ENCODE measurements at regions not wholly inside any gene's neighbourhood (a gene's known extent, or its start where the extent isn't known, plus 50 kb on each side); places are given as distances from the start of the nearest gene placed in this dataset.

- peaks cover 0 to 2% (median 0%) of the 10 kb centered on the region in 5 donors for H3K4me1 ChIP-seq (ENCODE audit: control insufficient read depth in 5 of 5, insufficient read depth in 5 of 5, low read length in 5 of 5)
- H3K4me3 ChIP-seq (ENCODE audit: low read depth in 1 of 5, low read length in 5 of 5), result no peak overlapping the region
- H3K36me3 ChIP-seq (ENCODE audit: control insufficient read depth in 5 of 5, insufficient read depth in 5 of 5, low read length in 5 of 5), result no peaks in the 10 kb centered on the region
- H3K9ac ChIP-seq (ENCODE audit: low read length in 5 of 5), result no peak overlapping the region
- peaks cover 0 to 10% (median 3%) of the 10 kb centered on the region in 5 donors for H3K27me3 ChIP-seq (ENCODE audit: control insufficient read depth in 5 of 5, insufficient read depth in 4 of 5, low read length in 5 of 5)
- no peaks in the 10 kb centered on the region for H3K9me3 ChIP-seq (ENCODE audit: control insufficient read depth in 5 of 5, low read length in 5 of 5)
- no peak overlapping the region for H3K27ac ChIP-seq (ENCODE audit: low read depth, low read length)
Measured at GRCh38 chr6:169984181-169985120, 233.0 kb downstream of the ERMARD start.

DNA sequence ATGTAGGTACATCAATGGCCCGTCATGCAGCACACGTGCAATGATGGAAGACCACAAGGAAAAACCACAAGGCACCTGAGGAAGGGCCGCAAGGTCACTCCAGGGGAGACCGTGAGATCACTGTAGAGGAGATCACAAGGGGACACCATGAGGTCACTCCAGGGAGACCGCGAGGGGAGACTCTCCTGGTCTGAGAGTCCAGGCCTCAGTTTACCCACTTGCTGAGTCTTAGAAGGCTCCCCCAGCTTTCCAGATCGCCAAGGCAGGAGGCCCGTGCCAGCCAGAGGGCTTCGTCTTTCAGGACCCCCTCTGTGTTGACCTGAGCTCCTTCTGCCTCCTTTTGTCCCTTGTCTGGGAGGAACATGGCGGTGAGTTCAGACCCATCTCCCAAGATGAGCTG, 232.2 kb downstream of the ERMARD start:
- no peak overlapping the region for H3K9ac ChIP-seq (ENCODE audit: low read length in 5 of 5)

GRCh38 chr6:169982461-169983386, 231.3 kb downstream of the ERMARD start:
- H3K36me3 ChIP-seq (ENCODE audit: control insufficient read depth in 5 of 5, insufficient read depth in 5 of 5, low read length in 5 of 5), result no peaks in the 10 kb centered on the region
- no peaks in the 10 kb centered on the region for H3K9me3 ChIP-seq (ENCODE audit: control insufficient read depth in 5 of 5, low read length in 5 of 5)
- no peak overlapping the region for H3K9ac ChIP-seq (ENCODE audit: low read length in 5 of 5)
- H3K27ac ChIP-seq (ENCODE audit: low read depth, low read length), result no peak overlapping the region
- no peak overlapping the region for H3K4me3 ChIP-seq (ENCODE audit: low read depth in 1 of 5, low read length in 5 of 5)
- H3K4me1 ChIP-seq (ENCODE audit: control insufficient read depth in 5 of 5, insufficient read depth in 5 of 5, low read length in 5 of 5), result peaks cover 0 to 6% (median 5%) of the 10 kb centered on the region in 5 donors
- peaks cover 0 to 10% (median 6%) of the 10 kb centered on the region in 5 donors for H3K27me3 ChIP-seq (ENCODE audit: control insufficient read depth in 5 of 5, insufficient read depth in 4 of 5, low read length in 5 of 5)

More for the DNA sequence above, 232.2 kb downstream of the ERMARD start:
- Histone ChIP-seq H3K4me3 (ENCODE audit: low read depth in 1 of 5, low read length in 5 of 5) (no peak overlapping the region), H3K27ac (ENCODE audit: low read depth, low read length) (no peak overlapping the region), H3K9me3 (ENCODE audit: control insufficient read depth in 5 of 5, low read length in 5 of 5) (no peaks in the 10 kb centered on the region), H3K4me1 (ENCODE audit: control insufficient read depth in 5 of 5, insufficient read depth in 5 of 5, low read length in 5 of 5) (peaks cover 0 to 4% (median 2%) of the 10 kb centered on the region in 5 donors), H3K27me3 (ENCODE audit: control insufficient read depth in 5 of 5, insufficient read depth in 4 of 5, low read length in 5 of 5) (peaks cover 0 to 10% (median 6%) of the 10 kb centered on the region in 5 donors), H3K36me3 (ENCODE audit: control insufficient read depth in 5 of 5, insufficient read depth in 5 of 5, low read length in 5 of 5) (no peaks in the 10 kb centered on the region)

DNA sequence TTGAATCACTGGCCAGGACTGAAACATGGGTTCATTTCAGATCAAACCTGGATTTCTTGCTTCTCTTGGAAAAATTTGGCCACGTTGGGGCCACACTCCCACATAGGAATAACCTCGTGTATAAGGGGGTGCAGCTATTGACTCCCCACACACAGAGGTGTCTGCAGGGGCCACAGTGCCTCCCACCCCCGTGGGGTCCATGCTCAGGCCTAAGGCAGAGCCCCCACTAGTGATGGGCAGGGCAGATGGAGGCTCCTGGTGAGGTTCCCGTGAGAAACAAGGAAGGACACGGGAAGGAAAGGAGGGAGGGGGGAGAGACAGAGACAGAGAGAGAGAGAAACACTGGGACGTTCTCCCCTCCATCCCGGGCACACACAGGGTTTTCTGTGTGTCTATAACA, 230.5 kb downstream of the ERMARD start:
- no peaks in the 10 kb centered on the region for H3K9me3 ChIP-seq (ENCODE audit: control insufficient read depth in 5 of 5, low read length in 5 of 5)

GRCh38 chr6:169981568-169981967, 230.1 kb downstream of the ERMARD start:
- Histone ChIP-seq H3K27me3 (ENCODE audit: control insufficient read depth in 5 of 5, insufficient read depth in 4 of 5, low read length in 5 of 5) (peaks cover 0 to 10% (median 6%) of the 10 kb centered on the region in 5 donors), H3K9ac (ENCODE audit: low read length in 5 of 5) (no peak overlapping the region), H3K9me3 (ENCODE audit: control insufficient read depth in 5 of 5, low read length in 5 of 5) (no peaks in the 10 kb centered on the region), H3K27ac (ENCODE audit: low read depth, low read length) (no peak overlapping the region), H3K36me3 (ENCODE audit: control insufficient read depth in 5 of 5, insufficient read depth in 5 of 5, low read length in 5 of 5) (no peaks in the 10 kb centered on the region), H3K4me1 (ENCODE audit: control insufficient read depth in 5 of 5, insufficient read depth in 5 of 5, low read length in 5 of 5) (peaks cover 0 to 6% (median 5%) of the 10 kb centered on the region in 5 donors), H3K4me3 (ENCODE audit: low read depth in 1 of 5, low read length in 5 of 5) (no peak overlapping the region)

More for the DNA sequence above, 230.5 kb downstream of the ERMARD start:
- no peak overlapping the region for H3K27ac ChIP-seq (ENCODE audit: low read depth, low read length)
- H3K27me3 ChIP-seq (ENCODE audit: control insufficient read depth in 5 of 5, insufficient read depth in 4 of 5, low read length in 5 of 5), result peaks cover 0 to 10% (median 6%) of the 10 kb centered on the region in 5 donors
- H3K4me3 ChIP-seq (ENCODE audit: low read depth in 1 of 5, low read length in 5 of 5), result no peak overlapping the region
- no peak overlapping the region for H3K9ac ChIP-seq (ENCODE audit: low read length in 5 of 5)
- no peaks in the 10 kb centered on the region for H3K36me3 ChIP-seq (ENCODE audit: control insufficient read depth in 5 of 5, insufficient read depth in 5 of 5, low read length in 5 of 5)
- peaks cover 0 to 6% (median 5%) of the 10 kb centered on the region in 5 donors for H3K4me1 ChIP-seq (ENCODE audit: control insufficient read depth in 5 of 5, insufficient read depth in 5 of 5, low read length in 5 of 5)

GRCh38 chr6:169980826-169981450, 229.5 kb downstream of the ERMARD start:
- no peaks in the 10 kb centered on the region for H3K9me3 ChIP-seq (ENCODE audit: control insufficient read depth in 5 of 5, low read length in 5 of 5)
- peaks cover 0 to 13% (median 7%) of the 10 kb centered on the region in 5 donors for H3K27me3 ChIP-seq (ENCODE audit: control insufficient read depth in 5 of 5, insufficient read depth in 4 of 5, low read length in 5 of 5)
- H3K9ac ChIP-seq (ENCODE audit: low read length in 5 of 5), result no peak overlapping the region
- no peak overlapping the region for H3K4me3 ChIP-seq (ENCODE audit: low read depth in 1 of 5, low read length in 5 of 5)
- H3K4me1 ChIP-seq (ENCODE audit: control insufficient read depth in 5 of 5, insufficient read depth in 5 of 5, low read length in 5 of 5), result peaks cover 0 to 10% (median 6%) of the 10 kb centered on the region in 5 donors
- H3K36me3 ChIP-seq (ENCODE audit: control insufficient read depth in 5 of 5, insufficient read depth in 5 of 5, low read length in 5 of 5), result no peaks in the 10 kb centered on the region
- H3K27ac ChIP-seq (ENCODE audit: low read depth, low read length), result no peak overlapping the region

- H3K27ac ChIP-seq (ENCODE audit: low read depth, low read length), result no peak overlapping the region
- peaks cover 0 to 10% (median 6%) of the 10 kb centered on the region in 5 donors for H3K4me1 ChIP-seq (ENCODE audit: control insufficient read depth in 5 of 5, insufficient read depth in 5 of 5, low read length in 5 of 5)
- H3K9ac ChIP-seq (ENCODE audit: low read length in 5 of 5), result no peak overlapping the region
- H3K9me3 ChIP-seq (ENCODE audit: control insufficient read depth in 5 of 5, low read length in 5 of 5), result no peaks in the 10 kb centered on the region
- H3K36me3 ChIP-seq (ENCODE audit: control insufficient read depth in 5 of 5, insufficient read depth in 5 of 5, low read length in 5 of 5), result no peaks in the 10 kb centered on the region
- H3K27me3 ChIP-seq (ENCODE audit: control insufficient read depth in 5 of 5, insufficient read depth in 4 of 5, low read length in 5 of 5), result peaks cover 0 to 20% (median 2%) of the 10 kb centered on the region in 5 donors
- no peak overlapping the region for H3K4me3 ChIP-seq (ENCODE audit: low read depth in 1 of 5, low read length in 5 of 5)
Measured at GRCh38 chr6:169979873-169980432, 228.5 kb downstream of the ERMARD start.

DNA sequence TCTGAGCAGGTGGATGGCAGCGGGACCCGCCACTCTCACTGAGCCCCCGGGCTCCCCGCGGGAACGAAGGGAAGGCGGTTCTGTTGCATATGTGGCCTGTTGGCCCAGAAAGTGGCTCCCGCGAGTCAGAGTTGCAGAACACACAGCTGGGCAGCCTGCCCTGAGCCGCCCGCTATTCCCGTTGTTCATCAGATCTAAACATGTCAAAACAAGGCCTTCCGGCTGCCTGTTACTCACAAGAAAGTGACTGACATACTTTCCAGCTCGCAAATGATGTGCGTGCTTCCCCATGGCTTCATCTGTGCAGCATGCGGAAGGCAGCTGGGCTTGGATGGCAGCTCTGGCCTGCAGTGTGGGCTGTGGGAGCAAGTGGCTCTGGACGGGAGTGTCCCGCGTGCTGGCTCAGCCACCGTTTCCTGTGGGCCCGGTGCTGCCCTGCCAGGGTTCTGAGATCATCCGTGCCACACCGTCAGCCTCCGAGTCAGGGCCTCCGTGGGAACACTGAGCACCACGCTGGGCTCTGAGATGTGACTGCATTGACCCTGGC, 227.3 kb downstream of the ERMARD start:
- Histone ChIP-seq H3K27ac (ENCODE audit: low read depth, low read length) (no peak overlapping the region), H3K9ac (ENCODE audit: low read length in 5 of 5) (no peak overlapping the region), H3K4me3 (ENCODE audit: low read depth in 1 of 5, low read length in 5 of 5) (no peak overlapping the region), H3K4me1 (ENCODE audit: control insufficient read depth in 5 of 5, insufficient read depth in 5 of 5, low read length in 5 of 5) (peaks cover 0 to 10% (median 6%) of the 10 kb centered on the region in 5 donors), H3K36me3 (ENCODE audit: control insufficient read depth in 5 of 5, insufficient read depth in 5 of 5, low read length in 5 of 5) (no peaks in the 10 kb centered on the region), H3K27me3 (ENCODE audit: control insufficient read depth in 5 of 5, insufficient read depth in 4 of 5, low read length in 5 of 5) (peaks cover 0 to 17% (median 2%) of the 10 kb centered on the region in 5 donors), H3K9me3 (ENCODE audit: control insufficient read depth in 5 of 5, low read length in 5 of 5) (no peaks in the 10 kb centered on the region)
